NCI-H446 treated with DMSO at 0.1 percent for 48 hours (cell line): ENCODE measurements at regions not wholly inside any gene's neighbourhood (a gene's known extent, or its start where the extent isn't known, plus 50 kb on each side); places are given as distances from the start of the nearest gene placed in this dataset.
"Not testable (repeated sequence)": the region's sequence is repeated elsewhere in the genome, so short reads cannot be mapped to it uniquely, and the experiment has no call there.

ENCODE experiments used
- DNase-seq: peaks from one replicate; lab custom pipeline; 2025; lab: John Stamatoyannopoulos, UW

- no peak for DNase-seq
Observed at GRCh38 chr3:20552605-20553275, 366.7 kb upstream of the SGO1 start.

GRCh38 chr3:20547361-20548269 is 361.6 kb upstream of the SGO1 start:
- DNase-seq = not testable (repeated sequence)

GRCh38 chr3:20546636-20547035 is 360.6 kb upstream of the SGO1 start:
- no peak for DNase-seq

GRCh38 chr3:20543535-20544226 is 357.7 kb upstream of the SGO1 start:
- DNase-seq = no peak

GRCh38 chr3:20540066-20540465 is 354.1 kb upstream of the SGO1 start:
- no peak for DNase-seq

GRCh38 chr3:20539666-20540065 is 353.7 kb upstream of the SGO1 start:
- no peak for DNase-seq

- DNase-seq = no peak
Observed at GRCh38 chr3:20537234-20537633, 351.2 kb upstream of the SGO1 start.

GRCh38 chr3:20529911-20530310 is 343.9 kb upstream of the SGO1 start:
- no peak for DNase-seq

GRCh38 chr3:20528180-20528770 is 342.3 kb upstream of the SGO1 start:
- no peak for DNase-seq

GRCh38 chr3:20527368-20527767 is 341.4 kb upstream of the SGO1 start:
- DNase-seq = no peak

- no peak for DNase-seq
Observed at GRCh38 chr3:20524328-20524727, 338.3 kb upstream of the SGO1 start.

GRCh38 chr3:20523293-20523692 is 337.3 kb upstream of the SGO1 start:
- no peak for DNase-seq

GRCh38 chr3:20517316-20517715 is 331.3 kb upstream of the SGO1 start:
- DNase-seq = not testable (repeated sequence)

- DNase-seq = no peak
Observed at GRCh38 chr3:20516311-20516710, 330.3 kb upstream of the SGO1 start.

- no peak for DNase-seq
Observed at GRCh38 chr3:20515834-20516233, 329.8 kb upstream of the SGO1 start.

- DNase-seq = peak; percentile 32
Observed at GRCh38 chr3:20511863-20512505, 326.0 kb upstream of the SGO1 start.

GRCh38 chr3:20510396-20510795 is 324.4 kb upstream of the SGO1 start:
- DNase-seq = no peak

- DNase-seq = no peak
Observed at GRCh38 chr3:20503394-20504082, 317.5 kb upstream of the SGO1 start.

GRCh38 chr3:20490996-20491395 is 305.0 kb upstream of the SGO1 start:
- DNase-seq = peak; percentile 4

- no peak for DNase-seq
Observed at GRCh38 chr3:20488151-20488550, 302.1 kb upstream of the SGO1 start.

GRCh38 chr3:20484126-20484525 is 298.1 kb upstream of the SGO1 start:
- no peak for DNase-seq
